DOHH2 (cell line): ENCODE measurements at regions not wholly inside any gene's neighbourhood (a gene's known extent, or its start where the extent isn't known, plus 50 kb on each side); places are given as distances from the start of the nearest gene placed in this dataset.

Experiments
- H3F3A ChIP-seq: fragments of 200-600 bp; sonication (generic), shearing (Covaris generic); 2 replicates; pipeline ENCODE4 v1.6.0; 2016; ENCODE audit warnings: antibody characterized with exemption, mild to moderate bottlenecking; ENCODE audit not compliant: control insufficient read depth, insufficient read depth
- H3K27ac ChIP-seq: fragments of 200-600 bp; sonication (generic); 2 replicates; pipeline ENCODE4 v1.5.1; 2014; ENCODE audit warnings: low read depth, mild to moderate bottlenecking, low read length, moderate library complexity
- H3K27me3 ChIP-seq: fragments of 200-600 bp; sonication (generic); 2 replicates; pipeline ENCODE4 v1.6.1; 2014; ENCODE audit warnings: mild to moderate bottlenecking, low read length, mixed read lengths; ENCODE audit not compliant: control insufficient read depth
- H3K36me3 ChIP-seq: fragments of 200-600 bp; sonication (generic); 2 replicates; pipeline ENCODE4 v1.6.1; 2014; ENCODE audit warnings: mild to moderate bottlenecking, low read length, moderate library complexity, mixed read lengths; ENCODE audit not compliant: control insufficient read depth
- H3K4me1 ChIP-seq: fragments of 200-600 bp; sonication (generic); 2 replicates; pipeline ENCODE4 v1.6.1; 2014; ENCODE audit warnings: mild to moderate bottlenecking, low read length, mixed read lengths; ENCODE audit not compliant: control insufficient read depth
- H3K4me2 ChIP-seq: fragments of 200-600 bp; sonication (generic); 2 replicates; pipeline ENCODE4 v1.6.0; 2014; ENCODE audit warnings: mild to moderate bottlenecking, low read length, moderate library complexity
- H3K4me3 ChIP-seq: fragments of 200-600 bp; sonication (generic); 2 replicates; pipeline ENCODE4 v1.5.1; 2014; ENCODE audit warnings: mild to moderate bottlenecking, low read length, mixed read lengths
- H3K79me2 ChIP-seq: fragments of 200-600 bp; sonication (generic); 2 replicates; pipeline ENCODE4 v1.6.1; 2014; ENCODE audit warnings: mild to moderate bottlenecking, low read length, mixed read lengths; ENCODE audit not compliant: control insufficient read depth
- H3K9me2 ChIP-seq: fragments of 200-600 bp; sonication (generic); replicated peaks from 2 replicates; pipeline ENCODE4 v1.6.1; 2014; ENCODE audit warnings: mild to moderate bottlenecking, low read length, mixed read lengths; ENCODE audit not compliant: control insufficient read depth
- H3K9me3 ChIP-seq: fragments of 200-600 bp; sonication (generic); 2 replicates; pipeline ENCODE4 v1.6.1; 2014; ENCODE audit warnings: antibody characterized with exemption, low read length, mixed read lengths; ENCODE audit not compliant: control insufficient read depth, insufficient read depth
- H4K20me1 ChIP-seq: fragments of 200-600 bp; sonication (generic); 2 replicates; pipeline ENCODE4 v1.6.0; 2014; ENCODE audit warnings: low read depth, mild to moderate bottlenecking, antibody characterized with exemption, low read length, moderate library complexity; ENCODE audit not compliant: control insufficient read depth, insufficient read depth
- CTCF ChIP-seq: fragments of 200-600 bp; sonication (generic); IDR thresholded peaks from one replicate; pipeline ENCODE4 v1.5.1; 2014; ENCODE audit warnings: antibody characterized with exemption, mild to moderate bottlenecking, low read depth, low read length; ENCODE audit not compliant: poor library complexity, severe bottlenecking
- EZH2phosphoT487 ChIP-seq: fragments of 200-600 bp; sonication (generic); IDR thresholded peaks from 2 replicates; pipeline ENCODE4 v1.6.1; 2017; ENCODE audit warnings: borderline replicate concordance, mild to moderate bottlenecking, antibody characterized with exemption, low read length, moderate library complexity, mixed read lengths

- no peaks in the 10 kb centered on the region for H3K79me2 ChIP-seq
- no peak overlapping the region for H3K4me3 ChIP-seq
- H3K27me3 ChIP-seq = no peaks in the 10 kb centered on the region
- H3K27ac ChIP-seq = no peak overlapping the region
- no peak overlapping the region for H3K4me2 ChIP-seq
- no peaks in the 10 kb centered on the region for H3K36me3 ChIP-seq
- no peaks in the 10 kb centered on the region for H3F3A ChIP-seq
- H4K20me1 ChIP-seq = no peaks in the 10 kb centered on the region
- TF ChIP-seq EZH2phosphoT487 = no peak
- no peak for TF ChIP-seq CTCF
- H3K9me3 ChIP-seq = no peaks in the 10 kb centered on the region
- H3K4me1 ChIP-seq = no peaks in the 10 kb centered on the region
- H3K9me2 ChIP-seq = no peaks in the 10 kb centered on the region
Observed at GRCh38 chr5:153050496-153051179, 439.8 kb upstream of the GRIA1 start.

GRCh38 chr5:153066281-153066680 lies 424.2 kb upstream of the GRIA1 start:
- H4K20me1 ChIP-seq = no peaks in the 10 kb centered on the region
- H3K4me2 ChIP-seq = no peak overlapping the region
- H3K4me1 ChIP-seq = no peaks in the 10 kb centered on the region
- no peaks in the 10 kb centered on the region for H3K36me3 ChIP-seq
- H3K4me3 ChIP-seq = no peak overlapping the region
- H3K27me3 ChIP-seq = no peaks in the 10 kb centered on the region
- no peak overlapping the region for H3K27ac ChIP-seq
- TF ChIP-seq CTCF (no peak), EZH2phosphoT487 (no peak)
- no peaks in the 10 kb centered on the region for H3K9me3 ChIP-seq
- H3F3A ChIP-seq = no peaks in the 10 kb centered on the region
- H3K79me2 ChIP-seq = no peaks in the 10 kb centered on the region
- no peaks in the 10 kb centered on the region for H3K9me2 ChIP-seq

- Histone ChIP-seq H3K9me2 (no peaks in the 10 kb centered on the region), H3K27ac (no peak overlapping the region), H3K27me3 (no peaks in the 10 kb centered on the region), H4K20me1 (no peaks in the 10 kb centered on the region), H3K9me3 (no peaks in the 10 kb centered on the region), H3K36me3 (no peaks in the 10 kb centered on the region), H3F3A (no peaks in the 10 kb centered on the region), H3K4me3 (no peak overlapping the region), H3K4me2 (no peak overlapping the region), H3K4me1 (no peaks in the 10 kb centered on the region), H3K79me2 (no peaks in the 10 kb centered on the region)
- TF ChIP-seq EZH2phosphoT487 = no peak
Observed at GRCh38 chr5:153067869-153068268, 422.6 kb upstream of the GRIA1 start.

GRCh38 chr5:153079396-153079795 lies 411.1 kb upstream of the GRIA1 start:
- no peaks in the 10 kb centered on the region for H4K20me1 ChIP-seq
- no peaks in the 10 kb centered on the region for H3K36me3 ChIP-seq
- H3K79me2 ChIP-seq = no peaks in the 10 kb centered on the region
- no peak for TF ChIP-seq CTCF
- no peak for TF ChIP-seq EZH2phosphoT487
- H3K27ac ChIP-seq = no peak overlapping the region
- H3K27me3 ChIP-seq = no peaks in the 10 kb centered on the region
- no peaks in the 10 kb centered on the region for H3K9me3 ChIP-seq
- H3K4me2 ChIP-seq = no peak overlapping the region
- no peaks in the 10 kb centered on the region for H3F3A ChIP-seq
- no peaks in the 10 kb centered on the region for H3K9me2 ChIP-seq
- no peak overlapping the region for H3K4me3 ChIP-seq
- H3K4me1 ChIP-seq = no peaks in the 10 kb centered on the region
